ENCODE measurements at regions not wholly inside any gene's neighbourhood (a gene's known extent, or its start where the extent isn't known, plus 50 kb on each side); places are given as distances from the start of the nearest gene placed in this dataset.

- no peak for TF ChIP-seq POLR2AphosphoS5 (IDR thresholded peaks at IDR 0.05)
- no peak for TF ChIP-seq POLR2A (IDR thresholded peaks at IDR 0.05)
- TF ChIP-seq CTCF (IDR thresholded peaks at IDR 0.05): no peak
Measured at GRCh38 chr3:3368306-3368705, 188.8 kb upstream of the CRBN start.
